HG02870 (cell line): ENCODE measurements at regions not wholly inside any gene's neighbourhood (a gene's known extent, or its start where the extent isn't known, plus 50 kb on each side); places are given as distances from the start of the nearest gene placed in this dataset.

Experiments used
- ATAC-seq: cut with Tn5 transposase; IDR thresholded peaks from one replicate; pipeline ENCODE4 v1.9.1; 2021; ENCODE audit warnings: mild to moderate bottlenecking, moderate library complexity; ENCODE audit not compliant: unreplicated experiment

- ATAC-seq, result no peak
These were observed 280.4 kb downstream of the DHX15 start for GRCh38 chr4:24303926-24304325.

GRCh38 chr4:24298911-24299310 is 285.4 kb downstream of the DHX15 start:
- ATAC-seq, result no peak

- ATAC-seq, result no peak
These were observed 297.3 kb downstream of the DHX15 start for GRCh38 chr4:24287096-24287495.

GRCh38 chr4:24285759-24286158 is 298.6 kb downstream of the DHX15 start:
- ATAC-seq, result no peak

GRCh38 chr4:24282446-24282845 is 301.9 kb downstream of the DHX15 start:
- no peak for ATAC-seq

GRCh38 chr4:24279911-24280375 is 304.4 kb downstream of the DHX15 start:
- no peak for ATAC-seq

- ATAC-seq, result no peak
These were observed 304.9 kb downstream of the DHX15 start for GRCh38 chr4:24279469-24279868.

GRCh38 chr4:24278693-24279092 is 305.7 kb downstream of the DHX15 start:
- ATAC-seq, result no peak

GRCh38 chr4:24274381-24274941 is 309.9 kb downstream of the DHX15 start:
- no peak for ATAC-seq

- no peak for ATAC-seq
These were observed 311.2 kb downstream of the DHX15 start for GRCh38 chr4:24273136-24273535.

- no peak for ATAC-seq
These were observed 317.2 kb downstream of the DHX15 start for GRCh38 chr4:24266951-24267722.

- ATAC-seq, result no peak
These were observed 318.4 kb downstream of the DHX15 start for GRCh38 chr4:24265989-24266388.

- no peak for ATAC-seq
These were observed 321.7 kb downstream of the DHX15 start for GRCh38 chr4:24262616-24263015.

GRCh38 chr4:24262084-24262483 is 322.3 kb downstream of the DHX15 start:
- ATAC-seq, result no peak

- ATAC-seq, result no peak
These were observed 323.3 kb downstream of the DHX15 start for GRCh38 chr4:24260923-24261564.

GRCh38 chr4:24260133-24260715 is 324.1 kb downstream of the DHX15 start:
- no peak for ATAC-seq

- no peak for ATAC-seq
These were observed 327.8 kb downstream of the DHX15 start for GRCh38 chr4:24256547-24256946.

GRCh38 chr4:24256066-24256465 is 328.3 kb downstream of the DHX15 start:
- ATAC-seq, result no peak

- ATAC-seq, result no peak
These were observed 332.2 kb downstream of the DHX15 start for GRCh38 chr4:24252121-24252520.

GRCh38 chr4:24251589-24251988 is 332.8 kb downstream of the DHX15 start:
- no peak for ATAC-seq

- ATAC-seq, result no peak
These were observed 334.4 kb downstream of the DHX15 start for GRCh38 chr4:24249972-24250371.
